ENCODE measurements at regions not wholly inside any gene's neighbourhood (a gene's known extent, or its start where the extent isn't known, plus 50 kb on each side); places are given as distances from the start of the nearest gene placed in this dataset.

DNA sequence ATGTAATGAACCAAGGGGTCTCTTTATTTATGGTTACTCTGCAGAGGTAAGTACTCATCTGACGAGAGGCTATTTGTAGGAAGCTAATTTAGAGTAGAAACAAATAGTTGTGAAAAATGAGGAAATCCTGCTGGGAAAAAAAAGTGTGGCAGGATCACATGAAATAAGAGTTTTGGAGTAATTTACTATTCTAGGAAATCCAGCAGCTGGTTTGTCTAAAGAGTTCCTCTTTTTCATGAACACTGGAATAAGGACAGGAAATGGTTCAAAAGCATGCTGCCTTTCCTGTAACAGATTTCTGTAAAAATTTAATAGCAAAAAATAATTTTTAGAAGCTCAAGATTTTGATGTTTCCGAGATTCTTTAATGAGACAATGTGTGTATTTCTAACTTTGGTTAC lies 177.3 kb downstream of the CHRM3 start:
- no peak overlapping the region for H3K18ac ChIP-seq (ENCODE audit: low read depth, low read length)
- H2BK120ac ChIP-seq (ENCODE audit: low read depth, low read length): no peak overlapping the region
- dilution Hi-C loops (cut with HindIII; ENCODE audit: low sequenced_read_pairs, unreplicated experiment): no loop called here
- H3K9ac ChIP-seq (ENCODE audit: low read depth, low read length): no peak overlapping the region
- no peak overlapping the region for H2AK5ac ChIP-seq (ENCODE audit: low read depth, low read length)
- no peak overlapping the region for H4K91ac ChIP-seq (ENCODE audit: insufficient read depth, low read depth, low read length)
- H3K27me3 ChIP-seq (ENCODE audit: control insufficient read depth, insufficient read depth, low read length): no peaks in the 10 kb centered on the region
- no peak overlapping the region for H3K4ac ChIP-seq (ENCODE audit: low read depth, low read length)
- no peak overlapping the region for H2BK5ac ChIP-seq (ENCODE audit: low read depth, low read length, poor library complexity, severe bottlenecking)
- intact Hi-C loops (cut with micrococcal nuclease): no loop called here
- in situ Hi-C loops (cut with MboI; ENCODE audit: low sequenced_read_pairs): no loop called here
- no peak overlapping the region for H4K8ac ChIP-seq (ENCODE audit: low read depth in 2 of 2, low read length in 2 of 2)
- H3K14ac ChIP-seq (replicated peaks; ENCODE audit: low read depth, low read length): no peak overlapping the region
- no peak overlapping the region for H3K56ac ChIP-seq (ENCODE audit: extremely low read depth, insufficient read depth, low read length)
- DNase-seq: no peak
- H2BK20ac ChIP-seq (ENCODE audit: low read depth, low read length): no peak overlapping the region
- WGBS, 2 experiments (ENCODE audit: extremely low coverage in 2 of 2, insufficient read length in 1 of 2): 60% methylated on average over 1 of the region's 2 CpGs; no CpG with 5 or more reads in 1 of the 2 experiments
- ChIA-PET CTCF (no interaction called here), POLR2A (ENCODE audit: unreplicated experiment) (no interaction called here)
- no peak overlapping the region for H2AFZ ChIP-seq (replicated peaks; ENCODE audit: low read length, poor library complexity)
- no peaks in the 10 kb centered on the region for H4K20me1 ChIP-seq (ENCODE audit: insufficient read depth, low read length)
- no peaks in the 10 kb centered on the region for H3K9me1 ChIP-seq (ENCODE audit: insufficient read depth, low read length)
- H2AK9ac ChIP-seq (replicated peaks; ENCODE audit: low read depth, low read length, poor library complexity): no peak overlapping the region
- no peak overlapping the region for H3K27ac ChIP-seq (ENCODE audit: insufficient read depth, low read length)
- H2BK15ac ChIP-seq (ENCODE audit: low read depth, low read length): no peak overlapping the region
- H3K4me1 ChIP-seq (ENCODE audit: control insufficient read depth, insufficient read depth, low read length): no peaks in the 10 kb centered on the region
- H3K9me3 ChIP-seq (ENCODE audit: control insufficient read depth, insufficient read depth, low read length): peaks cover 13% of the 10 kb centered on the region
- no peaks in the 10 kb centered on the region for H3K36me3 ChIP-seq (ENCODE audit: control insufficient read depth, insufficient read depth, low read length)
- no peak overlapping the region for H3K4me2 ChIP-seq (ENCODE audit: low read depth, low read length)
- BruUV-seq (replicated peaks): no TSS peak
- H3K23ac ChIP-seq (ENCODE audit: low read depth, low read length): no peak overlapping the region
- H3K4me3 ChIP-seq (ENCODE audit: insufficient read depth, low read depth, low read length): no peak overlapping the region
- no peaks in the 10 kb centered on the region for H3K79me1 ChIP-seq (ENCODE audit: low read depth in 1 of 2, low read length in 2 of 2)
- H4K5ac ChIP-seq (ENCODE audit: low read depth, low read length): no peak overlapping the region
- ATAC-seq (ENCODE audit: low read depth): no peak
- no peak for TF ChIP-seq CEBPB (IDR thresholded peaks at IDR 0.05; ENCODE audit: low read depth, low read length)
- no peak for TF ChIP-seq RCOR1 (IDR thresholded peaks at IDR 0.05; ENCODE audit: insufficient replicate concordance, low read length)
- no peak for TF ChIP-seq CHD1 (IDR thresholded peaks at IDR 0.05; ENCODE audit: low read depth, low read length)
- no peak for TF ChIP-seq RAD21 (IDR thresholded peaks at IDR 0.05; ENCODE audit: low read length)
- no peak for TF ChIP-seq USF2 (IDR thresholded peaks at IDR 0.05; ENCODE audit: low read depth, low read length)
- no peak for TF ChIP-seq MXI1 (IDR thresholded peaks at IDR 0.05; ENCODE audit: borderline replicate concordance, low read depth, low read length)
- TF ChIP-seq NFE2L2 (IDR thresholded peaks at IDR 0.05; ENCODE audit: low read depth, low read length): no peak
- no peak for TF ChIP-seq MAFK (IDR thresholded peaks at IDR 0.05; ENCODE audit: low read depth, low read length)
- TF ChIP-seq RFX5 (IDR thresholded peaks at IDR 0.05; ENCODE audit: low read depth, low read length): no peak
- TF ChIP-seq SMC3 (IDR thresholded peaks at IDR 0.05; ENCODE audit: low read depth, low read length): no peak
- no peak for TF ChIP-seq MAZ (IDR thresholded peaks at IDR 0.05; ENCODE audit: borderline replicate concordance, low read depth, low read length)
- TF ChIP-seq POLR2A (IDR thresholded peaks at IDR 0.05; ENCODE audit: low read depth, low read length): no peak
- TF ChIP-seq FOS (IDR thresholded peaks at IDR 0.05; ENCODE audit: low read depth, low read length): no peak
- no peak for TF ChIP-seq CTCF (conservative IDR thresholded peaks at IDR 0.05; ENCODE audit: low read depth, low read length)
- TF ChIP-seq ELK1 (IDR thresholded peaks at IDR 0.05; ENCODE audit: borderline replicate concordance, low read depth, low read length): no peak
- no peak for TF ChIP-seq BHLHE40 (IDR thresholded peaks at IDR 0.05; ENCODE audit: low read depth, low read length)

Measured in IMR-90 (cell line).